Astrocyte (in vitro differentiated cells and primary cell): ENCODE measurements at regions not wholly inside any gene's neighbourhood (a gene's known extent, or its start where the extent isn't known, plus 50 kb on each side); places are given as distances from the start of the nearest gene placed in this dataset.

Experiments
- DNase-seq: peaks from one replicate; pipeline ENCODE4 v3.0.0-alpha.2; 2010; ENCODE audit warnings: low read depth
- FAIRE-seq: peaks from 2 replicates; lab custom pipeline; 2011; peaks lifted over from hg19 to GRCh38; lab: Jason Lieb, UNC
- H2AFZ ChIP-seq: 2 replicates; pipeline ENCODE4 v1.6.0; 2012; ENCODE audit warnings: low read depth, low read length, inconsistent platforms
- H3K27ac ChIP-seq: 2 replicates; pipeline ENCODE4 v1.5.1; 2011; ENCODE audit warnings: low read depth, low read length, inconsistent platforms
- H3K27me3 ChIP-seq: 2 replicates; pipeline ENCODE4 v1.6.0; 2011; ENCODE audit warnings: low read length, inconsistent platforms; ENCODE audit not compliant: insufficient read depth
- H3K36me3 ChIP-seq: 2 replicates; pipeline ENCODE4 v1.5.1; 2011; ENCODE audit warnings: low read length, inconsistent platforms; ENCODE audit not compliant: insufficient read depth
- H3K4me1 ChIP-seq: 2 replicates; pipeline ENCODE4 v1.5.1; 2011; ENCODE audit warnings: low read length, inconsistent platforms; ENCODE audit not compliant: insufficient read depth
- H3K4me2 ChIP-seq: 2 replicates; pipeline ENCODE4 v1.6.0; 2012; ENCODE audit warnings: low read length, inconsistent platforms
- H3K4me3 ChIP-seq: 2 replicates; pipeline ENCODE4 v1.5.1; 2011; ENCODE audit warnings: low read depth, mild to moderate bottlenecking, low read length, inconsistent platforms; ENCODE audit not compliant: insufficient read depth
- H3K79me2 ChIP-seq: 2 replicates; pipeline ENCODE4 v1.6.0; 2012; ENCODE audit warnings: mild to moderate bottlenecking, low read length, inconsistent platforms; ENCODE audit not compliant: insufficient read depth
- H3K9ac ChIP-seq: 2 replicates; pipeline ENCODE4 v1.6.0; 2012; ENCODE audit warnings: mild to moderate bottlenecking, low read length, inconsistent platforms
- H3K9me3 ChIP-seq: 2 replicates; pipeline ENCODE4 v1.5.1; 2012; ENCODE audit warnings: low read depth, mild to moderate bottlenecking, low read length, inconsistent platforms; ENCODE audit not compliant: insufficient read depth
- H4K20me1 ChIP-seq: 2 replicates; pipeline ENCODE4 v1.6.0; 2012; ENCODE audit warnings: low read length, inconsistent platforms; ENCODE audit not compliant: insufficient read depth
- H3K27ac Mint-ChIP-seq: one replicate; pipeline ENCODE4 v1.8.0; 2021; ENCODE audit warnings: mild to moderate bottlenecking, mixed read lengths; ENCODE audit not compliant: unreplicated experiment
- H3K27me3 Mint-ChIP-seq: one replicate; pipeline ENCODE4 v1.8.0; 2021; ENCODE audit warnings: low read depth, mixed read lengths; ENCODE audit not compliant: unreplicated experiment
- H3K36me3 Mint-ChIP-seq: one replicate; pipeline ENCODE4 v1.8.0; 2021; ENCODE audit warnings: low read depth, mixed read lengths; ENCODE audit not compliant: unreplicated experiment
- H3K4me1 Mint-ChIP-seq: one replicate; pipeline ENCODE4 v1.8.0; 2021; ENCODE audit warnings: low read depth, mixed read lengths; ENCODE audit not compliant: unreplicated experiment
- H3K4me3 Mint-ChIP-seq: one replicate; pipeline ENCODE4 v1.8.0; 2021; ENCODE audit warnings: mild to moderate bottlenecking, moderate library complexity, mixed read lengths; ENCODE audit not compliant: unreplicated experiment
- H3K9me3 Mint-ChIP-seq: one replicate; pipeline ENCODE4 v1.8.0; 2021; ENCODE audit warnings: mild to moderate bottlenecking, mixed read lengths; ENCODE audit not compliant: unreplicated experiment
- EZH2 ChIP-seq: IDR thresholded peaks from 2 replicates; pipeline ENCODE4 v1.6.1; 2012; ENCODE audit warnings: mild to moderate bottlenecking, low read length, inconsistent platforms; ENCODE audit not compliant: insufficient read depth
- TF ChIP-seq, protein P1 (sequence below): IDR thresholded peaks from 2 replicates; pipeline ENCODE4 v1.5.1; 2011; ENCODE audit warnings: low read depth, mild to moderate bottlenecking, inconsistent platforms, low read length, moderate library complexity; ENCODE audit not compliant: insufficient read depth

DNA sequence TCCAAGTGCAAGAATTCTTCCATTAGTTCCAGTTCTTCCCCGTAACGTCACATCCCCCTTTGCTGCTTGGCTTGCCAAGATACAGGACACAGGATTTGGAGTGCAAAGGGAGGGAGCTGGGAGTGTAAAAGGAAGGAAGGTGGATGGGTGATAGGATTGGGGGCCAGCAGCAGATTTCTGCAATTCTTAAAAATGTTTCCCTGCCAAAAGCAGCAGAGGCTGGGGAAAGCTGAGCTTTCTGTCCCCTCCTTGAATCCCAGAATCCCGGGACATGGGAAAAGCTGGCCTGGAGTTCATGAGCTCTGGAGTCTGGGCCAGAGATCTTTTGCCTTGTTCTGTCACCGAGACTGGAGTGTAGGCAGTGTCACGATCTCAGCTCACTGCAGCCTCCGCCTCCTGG lies 60.0 kb upstream of the EPB41L1 start:
- H4K20me1 ChIP-seq: peaks cover 4% of the 10 kb centered on the region
- no peaks in the 10 kb centered on the region for H3K9me3 ChIP-seq
- H3K27me3 ChIP-seq: peaks cover 15% of the 10 kb centered on the region
- no peak overlapping the region for H3K9ac ChIP-seq
- no peak overlapping the region for H3K4me3 ChIP-seq
- peak overlapping the region; percentile 100 for H3K4me2 ChIP-seq
- H3K79me2 ChIP-seq: no peaks in the 10 kb centered on the region
- peak overlapping the region; percentile 57 for H2AFZ ChIP-seq
- Mint-ChIP-seq H3K4me3 (peak overlapping the region; percentile 67), H3K36me3 (no peaks in the 10 kb centered on the region), H3K9me3 (no peaks in the 10 kb centered on the region), H3K27me3 (peaks cover 53% of the 10 kb centered on the region), H3K27ac (no peak overlapping the region), H3K4me1 (peaks cover 14% of the 10 kb centered on the region)
- no peaks in the 10 kb centered on the region for H3K36me3 ChIP-seq
- FAIRE-seq (no peak), DNase-seq (peak; percentile 48)
- H3K4me1 ChIP-seq: peaks cover 21% of the 10 kb centered on the region
- no peak for TF ChIP-seq EZH2
- TF ChIP-seq, protein P1, sequence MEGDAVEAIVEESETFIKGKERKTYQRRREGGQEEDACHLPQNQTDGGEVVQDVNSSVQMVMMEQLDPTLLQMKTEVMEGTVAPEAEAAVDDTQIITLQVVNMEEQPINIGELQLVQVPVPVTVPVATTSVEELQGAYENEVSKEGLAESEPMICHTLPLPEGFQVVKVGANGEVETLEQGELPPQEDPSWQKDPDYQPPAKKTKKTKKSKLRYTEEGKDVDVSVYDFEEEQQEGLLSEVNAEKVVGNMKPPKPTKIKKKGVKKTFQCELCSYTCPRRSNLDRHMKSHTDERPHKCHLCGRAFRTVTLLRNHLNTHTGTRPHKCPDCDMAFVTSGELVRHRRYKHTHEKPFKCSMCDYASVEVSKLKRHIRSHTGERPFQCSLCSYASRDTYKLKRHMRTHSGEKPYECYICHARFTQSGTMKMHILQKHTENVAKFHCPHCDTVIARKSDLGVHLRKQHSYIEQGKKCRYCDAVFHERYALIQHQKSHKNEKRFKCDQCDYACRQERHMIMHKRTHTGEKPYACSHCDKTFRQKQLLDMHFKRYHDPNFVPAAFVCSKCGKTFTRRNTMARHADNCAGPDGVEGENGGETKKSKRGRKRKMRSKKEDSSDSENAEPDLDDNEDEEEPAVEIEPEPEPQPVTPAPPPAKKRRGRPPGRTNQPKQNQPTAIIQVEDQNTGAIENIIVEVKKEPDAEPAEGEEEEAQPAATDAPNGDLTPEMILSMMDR: no peak
- no peak overlapping the region for H3K27ac ChIP-seq

GRCh38 chr20:36096435-36096834 lies 58.1 kb upstream of the EPB41L1 start:
- Histone ChIP-seq H3K79me2 (no peaks in the 10 kb centered on the region), H3K27ac (no peak overlapping the region), H3K4me3 (no peak overlapping the region), H3K36me3 (no peaks in the 10 kb centered on the region), H2AFZ (no peak overlapping the region), H3K4me1 (peaks cover 21% of the 10 kb centered on the region), H3K27me3 (peaks cover 9% of the 10 kb centered on the region), H3K4me2 (no peak overlapping the region), H3K9me3 (no peaks in the 10 kb centered on the region), H4K20me1 (peaks cover 4% of the 10 kb centered on the region), H3K9ac (no peak overlapping the region)
- Mint-ChIP-seq H3K4me3 (no peak overlapping the region), H3K27me3 (peaks cover 50% of the 10 kb centered on the region), H3K27ac (no peak overlapping the region), H3K4me1 (peaks cover 14% of the 10 kb centered on the region), H3K36me3 (no peaks in the 10 kb centered on the region), H3K9me3 (no peaks in the 10 kb centered on the region)
- FAIRE-seq (no peak), DNase-seq (peak; percentile 44)
- TF ChIP-seq EZH2: no peak
- TF ChIP-seq, protein P1: no peak

GRCh38 chr20:36097337-36098151 lies 57.0 kb upstream of the EPB41L1 start:
- Mint-ChIP-seq H3K4me3 (no peak overlapping the region), H3K27ac (peak overlapping the region; percentile 55), H3K27me3 (peaks cover 51% of the 10 kb centered on the region), H3K36me3 (no peaks in the 10 kb centered on the region), H3K9me3 (no peaks in the 10 kb centered on the region), H3K4me1 (peaks cover 14% of the 10 kb centered on the region)
- Histone ChIP-seq H3K27me3 (peaks cover 4% of the 10 kb centered on the region), H3K79me2 (no peaks in the 10 kb centered on the region), H4K20me1 (peaks cover 4% of the 10 kb centered on the region), H3K9ac (no peak overlapping the region), H2AFZ (no peak overlapping the region), H3K4me2 (peak overlapping the region; percentile 42), H3K27ac (no peak overlapping the region), H3K4me3 (no peak overlapping the region), H3K36me3 (no peaks in the 10 kb centered on the region), H3K4me1 (peaks cover 21% of the 10 kb centered on the region), H3K9me3 (no peaks in the 10 kb centered on the region)
- no peak for FAIRE-seq
- DNase-seq: peak; percentile 82
- TF ChIP-seq, protein P1: no peak
- no peak for TF ChIP-seq EZH2
